Breast epithelium (tissue), 3 donors: ENCODE measurements at regions not wholly inside any gene's neighbourhood (a gene's known extent, or its start where the extent isn't known, plus 50 kb on each side); places are given as distances from the start of the nearest gene placed in this dataset.

Experiments
- POLR2A ChIP-seq: fragments of 450-650 bp; IDR thresholded peaks from one replicate; pipeline ENCODE4 v1.6.1; 2016; ENCODE audit warnings: antibody characterized with exemption, mild to moderate bottlenecking, moderate library complexity
- TF ChIP-seq, protein P1 (sequence below), 3 donors: fragments of 450-650 bp; IDR thresholded peaks; one replicate each; pipeline ENCODE4 v1.5.1; 2016 to 2017; ENCODE audit warnings: antibody characterized with exemption in 3 of 3, mild to moderate bottlenecking in 3 of 3, moderate library complexity in 3 of 3

DNA sequence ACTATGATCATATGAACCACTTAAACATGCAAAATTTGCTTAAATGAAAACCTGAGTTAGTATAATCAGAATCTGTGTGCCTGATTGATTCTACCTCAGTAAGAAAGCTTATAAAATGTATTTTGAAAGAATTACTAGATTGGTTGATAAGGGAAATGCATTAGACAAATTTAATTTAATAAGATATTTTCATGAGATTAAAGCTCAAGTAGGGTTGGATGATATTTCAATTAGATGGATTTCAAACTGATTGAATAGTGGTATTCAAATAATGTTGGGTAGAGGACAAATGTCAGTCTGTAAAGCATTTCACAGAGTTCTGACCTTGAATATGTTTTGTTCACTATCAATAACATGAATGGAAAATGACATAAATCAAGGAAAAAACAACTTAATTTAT, 780.4 kb upstream of the ALCAM start:
- TF ChIP-seq, protein P1, sequence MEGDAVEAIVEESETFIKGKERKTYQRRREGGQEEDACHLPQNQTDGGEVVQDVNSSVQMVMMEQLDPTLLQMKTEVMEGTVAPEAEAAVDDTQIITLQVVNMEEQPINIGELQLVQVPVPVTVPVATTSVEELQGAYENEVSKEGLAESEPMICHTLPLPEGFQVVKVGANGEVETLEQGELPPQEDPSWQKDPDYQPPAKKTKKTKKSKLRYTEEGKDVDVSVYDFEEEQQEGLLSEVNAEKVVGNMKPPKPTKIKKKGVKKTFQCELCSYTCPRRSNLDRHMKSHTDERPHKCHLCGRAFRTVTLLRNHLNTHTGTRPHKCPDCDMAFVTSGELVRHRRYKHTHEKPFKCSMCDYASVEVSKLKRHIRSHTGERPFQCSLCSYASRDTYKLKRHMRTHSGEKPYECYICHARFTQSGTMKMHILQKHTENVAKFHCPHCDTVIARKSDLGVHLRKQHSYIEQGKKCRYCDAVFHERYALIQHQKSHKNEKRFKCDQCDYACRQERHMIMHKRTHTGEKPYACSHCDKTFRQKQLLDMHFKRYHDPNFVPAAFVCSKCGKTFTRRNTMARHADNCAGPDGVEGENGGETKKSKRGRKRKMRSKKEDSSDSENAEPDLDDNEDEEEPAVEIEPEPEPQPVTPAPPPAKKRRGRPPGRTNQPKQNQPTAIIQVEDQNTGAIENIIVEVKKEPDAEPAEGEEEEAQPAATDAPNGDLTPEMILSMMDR (IDR thresholded peaks at IDR 0.05), result no peak
- no peak for TF ChIP-seq POLR2A
